ENCODE measurements at regions not wholly inside any gene's neighbourhood (a gene's known extent, or its start where the extent isn't known, plus 50 kb on each side); places are given as distances from the start of the nearest gene placed in this dataset.
"Not testable (repeated sequence)": the region's sequence is repeated elsewhere in the genome, so short reads cannot be mapped to it uniquely, and the experiment has no call there.

DNA sequence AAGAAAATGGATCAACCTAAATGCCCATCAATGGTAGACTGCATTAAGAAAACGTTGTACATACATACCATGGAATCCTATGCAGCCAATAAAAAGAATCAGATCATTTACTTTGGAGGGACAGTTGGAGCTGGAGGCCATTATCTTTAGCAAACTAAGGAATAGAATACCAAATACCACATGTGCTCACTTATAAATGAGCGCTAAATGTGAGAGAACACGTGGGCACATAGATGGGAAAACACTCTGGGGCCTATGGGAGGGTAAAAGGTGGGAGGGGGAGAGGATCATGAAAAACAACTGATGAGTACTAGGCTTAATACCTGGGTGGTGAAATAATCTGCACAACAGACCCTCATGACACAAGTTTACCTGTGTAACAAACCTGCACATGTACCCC is 1729.9 kb upstream of the PCDH10 start:
- DNase-seq: no peak

DNA sequence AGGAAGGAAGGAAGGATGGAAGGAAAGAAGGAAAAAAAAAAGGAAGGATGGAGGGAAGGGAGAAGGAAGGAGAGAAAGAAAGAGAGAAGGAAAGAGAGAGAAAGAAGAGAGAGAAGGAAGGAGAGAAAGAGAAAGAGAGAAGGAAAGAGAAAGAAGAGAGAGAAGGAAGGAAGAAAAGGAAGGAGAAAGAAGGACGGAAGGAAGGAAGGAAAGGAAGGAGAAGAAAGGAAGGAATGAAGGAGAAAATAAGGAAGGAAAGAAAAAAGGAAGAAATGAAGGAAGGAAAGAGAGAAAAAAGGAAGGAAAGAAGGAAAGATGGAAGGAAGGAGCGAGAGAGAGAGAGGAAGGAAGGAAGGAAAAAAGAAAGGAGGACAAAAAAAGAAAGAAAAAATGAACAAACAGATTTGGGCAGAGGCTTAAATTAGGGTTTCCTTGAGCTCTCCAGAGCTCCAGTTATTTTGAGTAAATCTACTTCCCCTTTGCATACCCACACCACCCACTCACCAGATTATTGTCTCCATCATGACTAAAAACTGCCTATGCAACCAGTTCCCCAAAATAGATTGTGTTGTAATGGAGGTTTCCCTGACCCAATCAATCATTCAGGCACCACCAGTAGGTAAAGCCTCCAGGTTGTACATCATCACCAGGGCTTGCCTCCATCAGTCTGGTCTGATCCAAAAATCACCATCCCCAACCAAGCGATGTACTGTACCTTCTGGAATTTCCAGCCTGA is 1722.9 kb upstream of the PCDH10 start:
- DNase-seq: no peak

DNA sequence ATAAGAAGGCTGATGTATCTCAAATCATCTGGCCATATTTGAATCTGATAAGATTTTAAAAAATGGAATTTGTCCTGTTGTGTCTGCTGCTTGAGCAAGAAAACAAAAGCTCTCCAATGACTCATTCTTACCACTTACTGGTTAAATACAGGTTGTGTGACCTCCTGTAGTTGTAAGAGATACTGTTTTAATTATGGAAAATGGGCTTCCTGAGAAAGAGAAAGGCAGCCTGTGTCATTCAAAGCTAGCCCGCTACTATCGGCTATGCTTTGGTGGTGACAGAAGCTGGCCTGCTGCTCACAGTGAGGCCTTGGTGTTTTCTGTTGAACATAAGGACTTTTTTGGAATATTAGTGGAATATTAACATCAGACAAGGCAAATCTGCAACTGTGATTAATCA is 1722.1 kb upstream of the PCDH10 start:
- no peak for DNase-seq

DNA sequence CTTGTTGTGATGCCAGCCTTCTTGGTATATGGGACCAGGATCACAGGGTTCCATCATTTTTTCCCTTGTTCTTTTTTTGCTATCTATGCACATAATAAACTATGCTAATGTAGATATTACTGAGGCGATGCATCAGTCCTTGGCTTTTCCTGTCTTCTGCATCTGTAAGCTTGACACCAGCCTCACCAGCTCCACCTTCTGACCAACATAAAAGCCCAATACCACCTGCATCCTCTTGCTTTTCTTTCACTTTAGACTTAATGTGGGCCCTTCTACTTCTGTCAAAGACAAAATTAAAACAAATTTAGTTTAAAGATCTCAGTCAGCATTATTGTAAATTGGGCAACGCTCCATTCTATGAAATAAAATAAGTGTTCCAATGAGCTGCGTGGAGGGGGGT is 1718.8 kb upstream of the PCDH10 start:
- no peak for DNase-seq

DNA sequence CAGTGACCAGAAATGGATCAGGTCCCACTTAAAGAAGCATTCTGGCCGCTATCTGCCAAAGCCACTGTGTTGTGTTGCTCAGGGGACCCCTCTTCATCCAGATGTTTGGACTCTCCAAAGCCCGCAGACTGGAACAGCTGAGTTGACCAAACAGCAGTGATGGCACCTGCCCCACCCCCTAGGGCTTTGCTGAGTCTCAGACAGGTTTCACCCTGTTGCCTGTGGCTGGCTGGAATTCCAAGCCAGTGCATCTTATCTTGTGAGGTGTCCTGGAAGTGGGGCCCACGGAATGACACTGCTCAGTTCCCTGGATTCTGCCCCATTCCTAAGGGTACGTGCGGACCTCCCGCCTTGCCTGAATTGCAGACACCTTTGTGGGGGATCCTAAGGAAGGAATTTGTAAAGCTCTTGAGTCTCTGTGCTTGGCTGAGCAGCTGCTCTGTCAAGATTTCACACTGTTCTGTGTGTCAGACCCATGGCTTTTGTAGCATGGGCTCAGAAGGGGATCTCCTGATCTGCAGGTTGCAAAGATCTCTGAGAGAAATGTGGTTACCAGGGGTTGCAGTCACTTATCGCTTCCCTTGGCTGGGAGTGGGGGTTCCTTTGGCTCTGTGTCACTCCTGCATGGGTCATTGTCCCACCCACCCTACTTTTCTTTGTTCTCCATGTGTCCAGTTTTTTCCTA is 1707.9 kb upstream of the PCDH10 start:
- DNase-seq: no peak

DNA sequence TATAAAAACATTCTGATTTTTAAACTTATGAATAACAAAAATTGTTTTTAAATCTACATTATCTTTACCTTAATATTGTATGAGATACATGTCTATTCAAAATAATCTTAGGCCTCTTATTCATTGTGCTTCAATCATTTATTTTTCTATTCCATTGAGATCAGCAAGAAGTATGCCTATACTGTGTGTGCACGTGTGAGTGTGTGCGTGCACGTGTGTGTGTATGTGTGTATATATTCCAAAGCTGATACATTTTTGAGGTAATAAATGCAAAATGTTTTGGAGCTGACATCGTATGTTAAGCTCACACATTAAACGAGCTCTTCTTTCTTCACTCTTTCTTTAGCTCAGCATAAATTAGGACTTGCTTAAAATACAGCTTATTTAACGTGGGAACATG is 1701.2 kb upstream of the PCDH10 start:
- no peak for DNase-seq

DNA sequence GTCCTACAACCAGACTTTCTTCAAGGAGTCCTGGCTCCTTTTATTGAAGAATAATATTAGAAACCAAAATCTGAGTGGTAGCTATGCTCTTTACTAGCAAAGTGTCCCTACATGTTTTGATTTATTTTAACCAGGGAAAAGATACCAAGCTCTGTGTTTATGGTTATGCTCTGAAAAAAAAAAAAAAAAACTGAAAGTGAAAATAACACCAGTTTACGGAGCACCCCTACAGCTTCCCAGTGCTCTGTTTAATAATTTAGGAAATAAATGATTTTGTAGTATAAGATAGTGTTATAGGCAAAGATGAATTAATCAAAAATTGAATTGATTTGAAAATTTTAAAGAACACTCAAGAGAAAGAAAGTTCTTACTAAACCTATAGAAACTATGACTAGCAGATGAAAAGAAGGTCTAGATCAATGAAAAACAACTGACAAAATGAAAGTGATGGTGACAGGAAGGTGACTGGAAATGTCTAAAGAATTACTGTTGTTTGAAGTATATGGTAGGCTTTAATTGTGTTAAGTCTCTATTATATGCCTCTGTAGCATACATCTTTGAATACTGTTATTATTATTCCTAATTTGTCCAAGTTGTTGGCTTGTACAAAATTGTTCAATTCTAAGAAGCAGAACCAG is 1698.4 kb upstream of the PCDH10 start:
- no peak for DNase-seq

DNA sequence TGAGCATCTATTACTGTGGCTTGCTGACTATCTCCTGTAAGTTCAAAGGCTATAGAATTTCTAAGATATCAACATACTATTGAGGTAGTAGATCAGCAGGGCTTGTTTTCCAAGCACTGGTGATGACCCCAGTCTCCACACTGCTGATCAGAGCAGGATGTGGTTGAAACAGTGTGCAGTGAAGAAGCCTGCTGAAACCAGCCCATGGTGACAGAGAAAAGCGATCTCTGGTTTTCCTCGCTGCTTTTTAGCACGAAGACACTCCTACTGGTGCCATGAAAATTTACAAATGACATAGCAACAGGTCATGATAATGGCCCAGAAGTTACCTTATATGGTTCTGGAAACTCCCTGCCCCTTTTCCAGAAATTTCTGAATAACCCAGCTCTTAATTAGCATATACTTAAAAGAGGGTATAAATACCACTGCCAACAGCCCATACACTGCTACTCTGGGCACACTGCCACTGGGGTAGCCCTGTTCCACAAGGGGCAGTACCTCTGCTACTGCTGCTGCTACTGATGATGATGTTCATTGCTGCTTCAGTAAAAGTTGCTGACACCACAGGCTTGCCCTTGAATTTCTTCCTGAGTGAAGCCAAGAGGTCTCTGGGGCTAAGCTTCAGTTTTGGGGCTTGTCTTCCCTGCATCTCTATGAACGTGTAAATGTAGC is 1689.5 kb upstream of the PCDH10 start:
- DNase-seq: no peak

DNA sequence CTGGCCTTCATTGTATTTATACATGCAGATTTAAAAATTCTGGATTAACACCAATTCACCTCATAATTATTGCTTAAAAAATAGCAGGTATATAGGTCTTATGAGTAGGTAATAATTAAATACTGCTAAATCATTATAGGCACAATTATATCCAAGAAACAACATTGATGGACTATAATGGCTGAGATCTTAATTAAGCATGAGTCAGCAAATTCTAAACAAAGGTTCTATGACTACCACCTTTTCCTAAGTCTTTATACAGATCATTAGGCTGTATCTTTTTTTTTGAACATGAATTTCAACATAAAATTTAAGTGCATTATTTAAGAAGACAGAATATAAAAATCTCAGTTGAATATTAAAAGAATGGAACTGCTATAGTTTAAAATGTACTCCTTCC is 1678.7 kb upstream of the PCDH10 start:
- DNase-seq: no peak

DNA sequence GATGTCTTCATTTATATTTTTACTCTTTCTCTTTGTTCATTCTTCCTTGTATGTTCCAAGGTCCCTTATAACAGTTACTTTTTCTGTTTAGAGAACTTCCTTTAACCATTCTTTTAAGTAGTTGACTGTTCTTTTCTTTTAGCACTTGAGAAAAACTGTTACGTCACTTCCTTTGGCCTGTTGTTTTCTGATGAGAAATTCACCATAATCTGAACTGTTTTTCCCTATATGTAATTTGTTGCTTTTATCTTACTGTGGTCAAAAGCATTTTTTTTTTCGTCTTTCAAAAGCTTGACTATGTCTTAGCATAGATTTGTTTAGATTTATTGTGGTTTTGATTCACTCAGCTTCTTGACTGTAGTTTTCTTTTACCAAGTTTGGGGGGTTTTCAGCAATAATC is 1660.3 kb upstream of the PCDH10 start:
- DNase-seq: no peak

DNA sequence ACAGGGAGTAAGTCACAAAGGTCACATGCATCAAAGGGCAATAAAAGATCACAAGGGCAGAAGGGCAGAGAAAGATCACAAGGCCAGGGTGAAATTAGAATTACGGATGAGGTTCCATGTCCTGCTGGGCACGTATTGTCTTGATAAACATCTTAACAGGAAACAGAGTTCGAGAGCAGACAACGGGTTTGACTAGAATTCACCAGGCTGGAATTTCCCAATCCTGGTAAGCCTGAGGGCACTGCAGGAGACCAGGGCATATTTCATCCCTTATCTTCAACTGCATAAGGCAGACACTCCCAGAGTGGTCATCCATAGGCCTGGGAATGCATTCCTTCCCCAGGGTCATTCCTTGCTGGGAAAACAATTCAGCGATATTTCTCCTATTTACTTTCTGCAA is 1652.9 kb upstream of the PCDH10 start:
- DNase-seq: not testable (repeated sequence)

DNA sequence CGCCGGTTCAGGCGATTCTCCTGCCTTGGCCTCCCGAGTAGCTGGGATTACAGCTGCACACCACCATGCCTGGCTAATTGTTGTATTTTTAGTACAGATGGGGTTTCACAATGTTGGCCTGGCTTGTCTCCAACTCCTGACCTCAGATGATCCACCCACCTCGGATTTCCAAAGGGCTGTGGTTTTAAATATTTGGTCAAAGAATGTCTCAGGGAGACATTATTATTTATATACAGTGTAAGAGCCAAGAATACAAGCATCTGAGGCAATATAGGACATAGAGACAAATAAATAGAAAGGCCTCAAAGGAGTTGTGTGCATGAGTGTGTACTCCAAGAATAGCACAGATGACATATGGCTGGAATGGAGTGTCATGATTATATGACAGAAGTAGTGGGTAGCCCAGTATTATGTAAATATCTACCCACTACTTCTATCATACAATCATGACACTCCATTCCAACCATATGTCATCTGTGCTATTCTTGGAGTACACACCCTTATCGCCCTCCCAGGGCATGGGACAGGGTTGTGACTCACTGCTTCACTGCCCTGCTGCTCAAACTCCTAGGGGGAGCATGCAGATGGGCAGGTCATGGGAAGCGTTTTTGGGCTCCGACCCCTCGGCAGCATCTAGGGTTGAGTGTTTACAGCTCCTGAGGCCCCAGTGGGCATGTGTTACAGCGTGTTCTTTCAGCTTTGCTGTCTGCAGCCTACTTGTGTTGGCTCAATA is 1649.8 kb upstream of the PCDH10 start:
- no peak for DNase-seq

DNA sequence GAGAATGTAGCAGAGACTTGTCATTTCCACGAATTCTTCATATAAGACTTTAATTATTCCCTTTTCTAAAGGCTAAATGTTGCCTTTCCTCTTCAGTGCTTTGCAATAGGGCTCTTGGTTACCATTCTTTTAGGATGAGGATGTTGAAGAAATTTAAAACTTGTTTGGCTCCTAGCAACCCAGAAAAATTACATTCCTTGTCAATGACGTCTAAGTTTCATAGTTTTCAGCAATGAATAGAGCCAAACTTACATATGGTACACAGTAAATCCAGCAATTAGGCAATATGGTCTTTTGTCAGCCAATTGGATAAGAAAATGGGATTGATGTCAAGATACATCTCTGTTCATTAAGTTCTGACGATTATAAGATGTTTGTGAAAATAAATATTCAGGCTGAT is 1639.6 kb upstream of the PCDH10 start:
- no peak for DNase-seq

DNA sequence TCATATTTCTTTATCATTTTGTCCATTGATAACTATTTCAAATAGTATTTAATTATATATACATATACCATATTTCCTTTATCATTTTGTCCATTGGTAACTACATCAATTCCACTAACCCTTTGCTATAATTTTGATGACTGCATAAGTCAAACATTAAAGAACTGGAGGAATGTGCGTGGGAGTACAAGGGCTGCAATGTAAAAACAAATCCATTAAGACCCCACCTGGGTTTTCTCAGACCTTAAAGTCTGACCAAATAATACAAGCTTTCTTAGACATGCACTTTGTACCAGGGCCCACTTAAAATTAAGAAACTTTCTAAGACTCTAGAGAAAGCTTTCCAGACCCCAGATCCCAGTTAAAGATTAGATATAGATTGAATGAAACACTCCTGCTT is 1622.4 kb upstream of the PCDH10 start:
- DNase-seq: no peak

DNA sequence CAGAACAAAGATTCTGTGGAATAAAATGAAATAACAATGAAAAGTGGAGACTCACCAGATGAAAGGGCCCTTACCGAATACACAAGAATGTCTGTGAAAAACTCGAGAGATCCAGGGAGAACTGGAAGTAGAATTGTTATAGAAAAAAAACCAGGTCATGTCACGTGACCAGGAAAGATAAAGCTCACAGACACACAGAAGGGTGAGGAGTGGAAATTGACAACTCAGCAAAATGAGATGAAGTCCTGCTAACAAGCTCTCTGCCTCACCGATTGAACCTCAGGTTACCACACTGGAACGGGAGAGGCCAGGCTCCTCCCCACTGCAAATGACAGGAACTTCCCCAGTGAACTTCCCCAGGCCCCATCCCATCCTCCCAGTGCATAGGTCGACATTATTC is 1618.0 kb upstream of the PCDH10 start:
- DNase-seq: no peak

DNA sequence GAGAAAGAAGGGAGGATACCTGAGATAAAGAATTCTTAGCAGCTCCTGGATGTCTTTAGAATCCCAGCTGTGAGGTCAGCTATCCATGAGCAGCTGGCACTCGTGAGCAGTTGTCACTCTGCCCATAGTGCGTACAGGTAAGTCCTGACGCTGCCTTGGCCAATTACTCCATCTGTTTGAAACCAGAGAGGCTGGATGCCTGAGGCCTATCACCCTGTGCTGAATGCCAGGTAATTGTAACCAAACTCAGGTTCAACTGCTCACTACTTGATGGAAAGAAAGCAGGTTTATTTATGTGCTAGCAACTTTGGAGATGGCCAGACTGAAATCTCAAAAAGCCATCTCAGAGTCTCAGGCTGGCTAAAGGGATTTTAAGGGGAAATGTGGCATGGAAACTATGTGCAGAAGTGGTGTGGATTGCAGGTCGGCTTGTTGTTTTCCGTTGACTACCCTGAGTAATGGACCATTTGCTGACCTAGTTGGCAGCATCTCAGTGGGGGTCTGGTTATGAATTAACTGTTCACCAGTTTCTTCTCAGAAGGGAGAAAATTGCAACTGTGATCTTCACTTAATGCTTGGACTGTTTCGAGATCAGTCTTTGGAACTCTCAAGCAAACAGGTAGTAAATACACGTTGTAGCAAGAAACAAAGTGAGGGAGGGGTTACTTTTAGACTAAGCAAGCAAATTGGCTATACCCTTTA is 1614.0 kb upstream of the PCDH10 start:
- no peak for DNase-seq

DNA sequence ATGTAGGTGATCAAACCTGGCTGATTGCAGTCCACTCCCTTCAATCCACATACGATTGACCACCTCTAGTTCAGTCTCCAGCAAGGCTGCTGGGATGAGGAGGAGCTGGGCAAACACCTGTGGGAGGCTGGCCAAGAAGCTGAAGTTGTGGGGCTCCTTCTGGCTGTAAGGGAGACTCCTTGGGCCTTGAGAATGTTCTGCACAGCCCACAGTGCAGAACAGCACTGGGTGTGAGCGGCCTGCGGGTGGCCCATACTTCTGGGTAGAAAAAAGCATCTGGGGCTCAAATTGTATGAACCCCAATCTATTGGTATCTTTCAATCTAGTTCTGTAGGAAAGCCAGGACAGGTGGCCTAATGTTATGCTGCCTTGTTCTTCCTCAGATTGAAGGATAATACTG is 1608.8 kb upstream of the PCDH10 start:
- no peak for DNase-seq

DNA sequence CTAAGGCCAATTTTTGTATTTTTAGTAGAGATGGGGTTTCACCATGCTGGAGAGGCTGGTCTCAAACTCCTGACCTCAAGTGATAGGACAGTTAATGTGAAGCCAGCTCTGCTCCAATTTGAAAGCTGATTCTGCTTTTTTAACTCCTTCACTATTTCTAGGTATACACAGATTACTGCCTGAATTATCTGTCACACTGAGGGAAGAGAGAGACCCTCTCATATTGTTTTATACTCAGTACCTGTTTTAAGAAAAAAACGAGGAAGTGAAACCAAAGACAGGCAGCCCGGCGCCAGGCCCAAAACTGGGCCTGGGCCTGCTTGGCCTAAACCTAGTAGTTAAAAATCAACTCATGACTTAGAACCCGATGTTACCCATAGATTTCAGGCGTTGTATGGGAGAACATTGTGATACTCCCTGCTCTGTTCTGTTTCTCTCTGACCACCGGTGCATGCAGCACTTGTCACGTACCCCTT is 1601.5 kb upstream of the PCDH10 start:
- DNase-seq: no peak

DNA sequence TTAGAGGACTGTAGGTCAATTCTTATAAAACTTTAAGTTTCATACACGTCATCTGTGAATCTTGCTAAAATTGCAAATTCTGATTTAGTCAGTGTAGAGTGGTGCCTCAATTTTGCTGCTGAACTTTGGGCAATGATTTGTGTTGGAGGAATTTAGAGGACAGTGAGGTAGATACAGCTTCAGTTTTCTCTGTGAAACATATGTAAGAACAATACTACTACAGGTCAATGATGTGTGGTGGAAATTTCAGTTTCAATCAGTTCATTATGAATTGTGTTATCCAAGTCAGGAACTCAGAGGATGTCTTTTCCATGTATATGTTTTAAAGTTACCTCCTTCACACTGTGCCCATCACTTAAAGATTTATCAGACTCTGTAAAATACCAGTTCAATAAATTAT is 1597.8 kb upstream of the PCDH10 start:
- no peak for DNase-seq

DNA sequence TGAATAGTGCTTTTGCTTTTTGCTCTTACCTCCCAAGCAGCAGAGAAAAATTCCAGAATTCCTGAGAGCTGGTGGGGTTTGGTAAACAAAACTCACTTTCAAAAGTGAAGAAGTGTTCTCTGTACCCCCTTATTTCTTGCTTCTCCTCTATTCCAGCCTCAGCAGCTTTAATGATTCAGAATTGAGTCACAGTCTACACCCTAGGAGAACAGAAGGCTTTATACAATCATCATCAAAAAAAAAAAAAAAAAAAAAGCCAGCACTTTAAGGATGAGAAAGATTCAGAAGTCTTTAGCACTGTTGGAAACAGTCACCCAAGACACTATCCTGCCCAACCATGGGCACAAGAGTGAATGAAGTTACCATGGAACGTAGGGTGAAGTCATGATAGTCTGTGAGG is 1583.1 kb upstream of the PCDH10 start:
- no peak for DNase-seq

DNA sequence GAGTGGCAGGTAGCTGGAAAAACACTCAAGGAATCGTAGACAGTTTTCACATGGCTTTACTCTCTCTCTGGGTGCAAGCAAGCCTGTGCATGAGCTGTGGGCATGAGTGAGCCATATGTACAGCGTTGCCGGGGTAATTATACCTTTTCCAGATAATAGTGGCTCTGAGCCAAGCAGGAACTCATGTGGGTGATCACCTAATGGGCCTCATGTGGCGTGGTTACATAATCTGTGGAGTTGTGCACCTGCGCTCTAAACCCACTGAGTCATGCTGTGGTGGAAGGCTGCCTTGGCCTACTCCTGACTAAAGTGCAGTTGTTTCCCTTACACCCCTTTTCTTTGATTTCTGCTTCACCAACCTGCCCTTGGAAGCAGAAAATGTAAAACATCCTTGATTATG is 1564.5 kb upstream of the PCDH10 start:
- DNase-seq: no peak

DNA sequence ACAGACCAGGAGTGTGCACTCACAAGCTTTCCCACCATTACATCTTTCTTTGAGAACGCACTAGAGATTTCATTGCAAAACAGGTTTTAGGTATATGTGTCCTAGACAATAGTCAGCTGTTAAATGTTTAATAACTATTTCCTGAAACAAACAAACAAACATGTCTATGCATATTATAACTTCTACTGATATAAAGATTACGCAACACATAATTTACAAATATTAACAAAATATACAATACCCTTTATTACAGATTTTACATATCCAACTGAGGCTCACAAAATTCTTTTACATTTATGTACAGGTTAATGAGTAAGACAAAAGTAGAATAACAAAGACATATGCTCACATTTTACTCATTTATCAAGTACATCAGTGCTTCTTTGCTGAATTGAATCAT is 1554.0 kb upstream of the PCDH10 start:
- no peak for DNase-seq

Data from NCI-H226 (cell line).